GM13977 (cell line): ENCODE measurements at regions not wholly inside any gene's neighbourhood (a gene's known extent, or its start where the extent isn't known, plus 50 kb on each side); places are given as distances from the start of the nearest gene placed in this dataset.

Experiments used
- DNase-seq: peaks from one replicate; pipeline ENCODE4 v3.0.0; 2012; ENCODE audit warnings: low spot score
- CTCF ChIP-seq: IDR thresholded peaks from 2 replicates; pipeline ENCODE4 v1.5.1; 2012; ENCODE audit warnings: mild to moderate bottlenecking, control low read depth; ENCODE audit not compliant: insufficient read depth; ENCODE audit errors: extremely low read depth, missing control alignments
- in situ Hi-C: fragments of 300-500 bp; cut with MboI; formaldehyde crosslinking; loops from one replicate; pipeline ENCODE4 v1.12.0; 2022; ENCODE audit warnings: low sequenced_read_pairs, low pct_unique_long_range_greater_than_20kb, mixed read lengths, inconsistent platforms; ENCODE audit not compliant: unreplicated experiment

- no peak for DNase-seq
- in situ Hi-C loops: no loop called here
- no peak for TF ChIP-seq CTCF
Measured at GRCh38 chr20:1831096-1831495, 64.1 kb upstream of the SIRPA start.

GRCh38 chr20:1830240-1830639, 65.0 kb upstream of the SIRPA start:
- DNase-seq: no peak
- no peak for TF ChIP-seq CTCF
- in situ Hi-C loops: no loop called here

DNA sequence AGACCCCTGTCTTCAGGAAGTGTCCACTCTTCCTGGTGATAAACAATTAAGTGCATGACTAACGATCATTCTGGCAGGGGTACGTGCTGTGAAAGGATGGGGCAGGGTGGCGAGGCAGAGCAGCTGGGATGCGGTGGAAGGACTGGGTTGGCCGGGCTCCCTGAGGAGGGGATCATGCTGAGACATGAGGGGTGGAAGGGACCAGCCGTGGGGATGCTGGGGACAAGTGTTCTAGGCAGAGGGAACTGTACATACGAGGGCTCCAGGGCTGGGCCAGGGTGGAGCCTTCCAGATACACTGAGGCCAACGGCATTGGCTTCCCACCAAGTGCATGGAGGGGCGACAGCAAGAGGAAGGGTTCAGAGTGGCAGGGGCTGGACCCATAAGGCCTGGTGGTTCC, 65.7 kb upstream of the SIRPA start:
- in situ Hi-C loops: no loop called here
- DNase-seq: no peak
- TF ChIP-seq CTCF: no peak

- in situ Hi-C loops: no loop called here
- DNase-seq: no peak
- no peak for TF ChIP-seq CTCF
Measured at GRCh38 chr20:1828786-1829131, 66.4 kb upstream of the SIRPA start.

DNA sequence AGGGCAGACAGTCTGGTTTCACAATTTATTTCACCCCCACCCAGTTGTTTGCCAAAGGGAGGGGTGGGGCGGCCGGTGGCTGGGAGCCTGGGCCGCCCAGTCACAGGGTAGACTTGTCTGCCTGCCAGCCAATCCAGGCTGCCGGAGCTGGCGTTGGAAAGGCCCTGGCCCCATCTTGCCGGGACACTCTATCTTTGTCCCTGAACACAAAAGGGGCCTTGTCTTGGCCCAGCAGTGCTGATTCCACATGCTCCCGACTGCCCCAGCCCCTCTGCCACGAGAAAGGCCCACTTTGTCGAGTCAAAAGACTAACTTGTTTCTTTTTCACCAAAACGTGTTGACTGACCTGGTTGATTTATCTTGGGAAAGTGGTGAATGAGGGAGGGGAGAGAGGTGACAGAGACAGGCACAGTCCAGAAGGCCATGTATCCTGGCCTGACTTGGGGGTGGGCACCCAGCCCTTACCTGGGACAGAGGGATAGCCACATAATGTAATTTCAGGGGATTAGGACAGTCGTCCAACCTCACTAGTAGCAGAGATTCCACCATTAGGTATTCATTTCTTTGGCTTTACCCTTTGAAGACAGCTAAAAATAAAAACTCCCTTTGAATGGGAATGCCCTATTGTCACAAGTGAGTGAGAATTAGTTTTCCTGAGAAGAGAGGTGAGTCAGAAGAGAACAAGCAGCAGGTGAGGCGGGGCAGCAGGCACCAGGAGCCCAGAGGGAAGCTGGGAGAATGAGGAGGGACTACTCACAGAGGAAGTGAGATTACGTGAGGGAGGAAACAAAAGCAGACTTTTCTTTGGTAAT, 67.0 kb upstream of the SIRPA start:
- in situ Hi-C loops: no loop called here
- no peak for TF ChIP-seq CTCF
- no peak for DNase-seq

GRCh38 chr20:1827510-1827973, 67.7 kb upstream of the SIRPA start:
- in situ Hi-C loops: no loop called here
- TF ChIP-seq CTCF: no peak
- DNase-seq: no peak

DNA sequence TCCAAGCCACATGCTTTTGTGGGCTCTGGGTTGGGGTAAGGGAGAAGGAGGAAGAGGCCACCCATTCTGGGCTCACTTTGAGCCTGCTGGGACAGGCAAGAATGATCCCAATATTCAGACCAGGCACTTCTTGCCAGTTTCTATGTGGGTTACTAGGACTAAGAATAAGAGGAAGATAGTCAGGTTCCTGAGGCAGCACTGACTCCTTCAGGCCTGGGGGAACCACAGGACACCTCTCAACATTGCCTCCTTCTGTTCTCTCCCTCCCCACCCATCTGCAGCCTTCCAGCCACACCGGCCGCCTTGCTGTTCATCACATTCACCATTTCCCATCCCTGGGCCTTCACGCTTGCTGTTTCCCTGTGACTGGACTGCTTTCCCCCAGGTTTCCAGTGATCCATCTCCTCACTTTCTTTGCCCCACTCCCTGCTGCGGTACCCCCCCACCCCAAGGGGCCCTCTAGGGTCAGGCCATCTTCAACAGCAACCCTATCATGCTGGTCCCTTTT, 69.2 kb upstream of the SIRPA start:
- in situ Hi-C loops: no loop called here
- DNase-seq: no peak
- TF ChIP-seq CTCF: no peak
